T-helper 1 cell treated with Interleukin-12 subunit alpha and Interleukin-12 subunit beta and Interleukin-4 antibody, amounts not matched to agents 30 μg/mL and 1 μg/mL, for 36 hours (primary cell): ENCODE measurements at regions not wholly inside any gene's neighbourhood (a gene's known extent, or its start where the extent isn't known, plus 50 kb on each side); places are given as distances from the start of the nearest gene placed in this dataset.
A peak's percentile ranks its signal among the peaks of the same experiment; 100 is the strongest.

Source experiments
- H3K27ac Mint-ChIP-seq: one replicate; pipeline ENCODE4 v1.8.0; 2021; ENCODE audit warnings: mild to moderate bottlenecking, mixed read lengths
- H3K27me3 Mint-ChIP-seq: one replicate; pipeline ENCODE4 v1.8.0; 2021; ENCODE audit warnings: low read depth, mixed read lengths
- H3K36me3 Mint-ChIP-seq: one replicate; pipeline ENCODE4 v1.8.0; 2021; ENCODE audit warnings: low read depth, mixed read lengths
- H3K4me1 Mint-ChIP-seq: one replicate; pipeline ENCODE4 v1.8.0; 2021; ENCODE audit warnings: low read depth, mixed read lengths
- H3K4me3 Mint-ChIP-seq: one replicate; pipeline ENCODE4 v1.8.0; 2021; ENCODE audit warnings: mild to moderate bottlenecking, moderate library complexity, mixed read lengths
- H3K9me3 Mint-ChIP-seq: one replicate; pipeline ENCODE4 v1.8.0; 2021; ENCODE audit warnings: mixed read lengths

DNA sequence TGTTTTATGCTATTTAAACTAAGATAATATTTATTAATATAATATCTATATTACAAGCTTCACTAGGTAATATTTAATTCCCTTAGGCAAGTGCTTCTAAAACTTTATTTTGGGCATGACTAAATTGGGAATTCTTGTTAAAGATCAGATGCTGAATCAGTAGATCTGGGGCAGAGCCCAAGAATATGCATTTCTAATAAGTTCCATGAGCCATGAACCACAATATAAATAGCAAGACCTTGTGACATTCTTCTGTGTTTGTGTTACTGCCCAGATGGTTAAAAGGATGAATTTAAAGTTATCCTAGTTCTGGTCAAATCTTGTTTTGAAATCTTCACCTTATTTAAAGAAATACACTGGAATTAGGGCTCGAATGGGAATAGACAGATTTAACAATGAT, 258.4 kb upstream of the CACNA2D1 start:
- Mint-ChIP-seq H3K27me3 (no peaks in the 10 kb centered on the region), H3K27ac (no peak overlapping the region), H3K4me3 (no peak overlapping the region), H3K4me1 (no peaks in the 10 kb centered on the region), H3K36me3 (no peaks in the 10 kb centered on the region), H3K9me3 (no peaks in the 10 kb centered on the region)

DNA sequence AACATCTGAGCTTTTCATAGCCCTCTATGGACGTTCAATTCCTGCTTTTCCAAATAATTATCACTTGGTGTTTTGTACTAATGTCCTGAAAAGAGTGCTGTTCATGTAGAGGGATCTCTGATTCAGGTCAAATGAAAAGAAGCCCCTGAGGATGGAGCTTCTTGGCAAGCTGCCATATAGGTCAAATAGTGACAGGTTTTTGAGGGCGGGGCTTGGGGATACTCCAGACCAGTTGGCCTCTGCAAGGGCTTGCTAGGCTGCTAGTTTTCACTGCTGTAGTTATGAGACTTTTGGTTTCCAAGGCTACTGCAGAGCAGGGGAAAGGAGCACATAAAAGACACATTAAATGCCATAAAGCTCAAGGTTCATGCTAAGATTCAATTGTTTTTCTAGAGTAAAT, 257.2 kb upstream of the CACNA2D1 start:
- Mint-ChIP-seq H3K4me3 (no peak overlapping the region), H3K27me3 (no peaks in the 10 kb centered on the region), H3K36me3 (no peaks in the 10 kb centered on the region), H3K27ac (no peak overlapping the region), H3K4me1 (no peaks in the 10 kb centered on the region), H3K9me3 (no peaks in the 10 kb centered on the region)

GRCh38 chr7:82699773-82700186, 256.2 kb upstream of the CACNA2D1 start:
- no peaks in the 10 kb centered on the region for H3K4me1 Mint-ChIP-seq
- no peak overlapping the region for H3K27ac Mint-ChIP-seq
- no peaks in the 10 kb centered on the region for H3K27me3 Mint-ChIP-seq
- no peaks in the 10 kb centered on the region for H3K36me3 Mint-ChIP-seq
- H3K9me3 Mint-ChIP-seq = no peaks in the 10 kb centered on the region
- no peak overlapping the region for H3K4me3 Mint-ChIP-seq

- Mint-ChIP-seq H3K4me3 (no peak overlapping the region), H3K9me3 (peaks cover 3% of the 10 kb centered on the region), H3K36me3 (no peaks in the 10 kb centered on the region), H3K4me1 (no peaks in the 10 kb centered on the region), H3K27me3 (no peaks in the 10 kb centered on the region), H3K27ac (no peak overlapping the region)
Measured at GRCh38 chr7:82697897-82698296, 254.3 kb upstream of the CACNA2D1 start.

- H3K4me1 Mint-ChIP-seq = no peaks in the 10 kb centered on the region
- no peaks in the 10 kb centered on the region for H3K27me3 Mint-ChIP-seq
- no peaks in the 10 kb centered on the region for H3K36me3 Mint-ChIP-seq
- no peak overlapping the region for H3K4me3 Mint-ChIP-seq
- H3K9me3 Mint-ChIP-seq = peaks cover 3% of the 10 kb centered on the region
- no peak overlapping the region for H3K27ac Mint-ChIP-seq
Measured at GRCh38 chr7:82696631-82697030, 253.1 kb upstream of the CACNA2D1 start.

DNA sequence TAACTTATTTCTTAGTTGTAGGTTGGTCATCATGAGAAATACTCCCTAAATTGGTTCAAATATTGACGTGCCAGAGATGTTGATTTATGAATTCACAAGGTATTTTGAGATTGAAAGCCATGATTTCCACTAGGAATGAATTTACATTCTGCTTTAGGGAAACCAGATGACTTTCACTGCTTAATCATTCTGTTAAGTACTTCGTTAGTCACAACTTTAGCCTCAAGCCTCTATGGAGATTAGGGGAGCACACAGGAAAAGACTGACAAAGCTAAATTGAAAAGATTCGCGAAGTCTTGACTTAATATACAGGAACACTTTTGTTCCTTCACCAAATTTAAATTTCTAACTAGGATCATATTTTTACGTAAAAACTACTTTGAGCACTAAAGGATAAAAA, 250.4 kb upstream of the CACNA2D1 start:
- no peak overlapping the region for H3K4me3 Mint-ChIP-seq
- H3K27me3 Mint-ChIP-seq = no peaks in the 10 kb centered on the region
- H3K27ac Mint-ChIP-seq = no peak overlapping the region
- H3K36me3 Mint-ChIP-seq = no peaks in the 10 kb centered on the region
- peaks cover 3% of the 10 kb centered on the region for H3K9me3 Mint-ChIP-seq
- no peaks in the 10 kb centered on the region for H3K4me1 Mint-ChIP-seq

GRCh38 chr7:82690929-82691328, 247.4 kb upstream of the CACNA2D1 start:
- no peak overlapping the region for H3K4me3 Mint-ChIP-seq
- no peaks in the 10 kb centered on the region for H3K4me1 Mint-ChIP-seq
- no peaks in the 10 kb centered on the region for H3K27me3 Mint-ChIP-seq
- peaks cover 3% of the 10 kb centered on the region for H3K9me3 Mint-ChIP-seq
- H3K36me3 Mint-ChIP-seq = no peaks in the 10 kb centered on the region
- H3K27ac Mint-ChIP-seq = no peak overlapping the region

DNA sequence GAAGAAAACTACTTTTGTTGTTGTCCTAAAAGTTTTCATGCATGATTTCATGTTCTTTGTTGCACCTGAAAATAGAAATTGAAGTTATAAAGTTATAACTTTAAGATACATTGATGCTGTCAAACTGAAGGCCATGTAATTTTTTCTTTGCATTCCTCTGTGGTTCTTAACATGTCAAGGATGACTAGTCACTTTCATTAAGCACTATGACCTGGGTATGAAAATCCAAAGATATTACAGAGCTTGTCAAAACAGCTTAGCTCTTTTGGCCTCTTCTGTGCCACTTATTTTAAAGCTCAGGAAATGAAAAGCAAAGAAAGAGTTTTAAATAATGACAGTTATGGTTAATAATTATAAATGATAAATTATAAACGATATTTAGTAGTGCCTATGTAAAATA, 241.6 kb upstream of the CACNA2D1 start:
- H3K9me3 Mint-ChIP-seq = no peaks in the 10 kb centered on the region
- H3K27me3 Mint-ChIP-seq = peaks cover 3% of the 10 kb centered on the region
- H3K4me3 Mint-ChIP-seq = no peak overlapping the region
- H3K4me1 Mint-ChIP-seq = no peaks in the 10 kb centered on the region
- H3K27ac Mint-ChIP-seq = no peak overlapping the region
- H3K36me3 Mint-ChIP-seq = no peaks in the 10 kb centered on the region

DNA sequence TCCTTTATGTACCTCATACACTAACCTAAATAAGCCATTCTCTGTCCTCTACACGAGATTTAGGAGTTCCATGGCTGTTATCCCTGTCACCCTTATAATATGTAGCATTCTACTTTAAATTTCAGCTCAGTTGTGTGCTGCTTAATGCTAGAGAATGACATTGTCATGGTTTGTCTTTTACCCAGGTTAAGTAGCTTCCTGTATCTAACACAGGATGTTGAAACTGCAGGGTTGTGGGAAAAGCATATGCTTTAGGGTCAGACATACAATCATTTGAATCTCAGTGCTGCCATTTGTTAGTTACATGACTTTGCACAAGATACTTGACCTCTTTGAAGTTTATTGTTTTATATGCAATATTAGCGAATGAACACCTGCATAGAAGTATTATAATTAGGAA, 235.1 kb upstream of the CACNA2D1 start:
- peaks cover 20% of the 10 kb centered on the region for H3K4me1 Mint-ChIP-seq
- H3K27ac Mint-ChIP-seq = peak overlapping the region; percentile 94
- peaks cover 2% of the 10 kb centered on the region for H3K36me3 Mint-ChIP-seq
- peaks cover 6% of the 10 kb centered on the region for H3K9me3 Mint-ChIP-seq
- H3K4me3 Mint-ChIP-seq = peak overlapping the region; percentile 47
- no peaks in the 10 kb centered on the region for H3K27me3 Mint-ChIP-seq

GRCh38 chr7:82678259-82678658, 234.7 kb upstream of the CACNA2D1 start:
- Mint-ChIP-seq H3K27ac (peak overlapping the region; percentile 94), H3K4me3 (no peak overlapping the region)

DNA sequence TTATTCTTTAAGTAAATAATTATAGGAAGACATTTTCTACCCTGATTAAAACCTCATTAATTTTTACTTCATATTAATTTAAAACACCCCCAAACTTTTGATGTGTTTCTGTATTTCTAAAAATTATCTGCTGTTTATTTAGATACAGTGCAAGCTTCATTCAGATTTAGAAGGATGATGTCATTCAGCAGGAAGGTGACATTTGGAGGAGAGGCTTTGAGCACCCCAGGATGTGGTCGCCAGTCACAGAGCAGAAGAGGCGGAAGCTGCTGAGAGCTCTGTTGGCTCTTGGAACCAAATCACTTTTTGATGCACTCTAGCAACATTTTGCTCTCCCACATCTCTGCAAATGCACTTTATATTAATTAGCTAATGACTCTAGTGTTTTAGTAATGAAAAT, 233.9 kb upstream of the CACNA2D1 start:
- Mint-ChIP-seq H3K27me3 (no peaks in the 10 kb centered on the region), H3K4me1 (peaks cover 20% of the 10 kb centered on the region), H3K36me3 (peaks cover 2% of the 10 kb centered on the region), H3K27ac (peak overlapping the region; percentile 81), H3K4me3 (peak overlapping the region; percentile 28), H3K9me3 (peaks cover 6% of the 10 kb centered on the region)

More at GRCh38 chr7:82678259-82678658, 234.7 kb upstream of the CACNA2D1 start:
- Mint-ChIP-seq H3K27me3 (no peaks in the 10 kb centered on the region), H3K36me3 (peaks cover 2% of the 10 kb centered on the region), H3K9me3 (peaks cover 6% of the 10 kb centered on the region), H3K4me1 (peaks cover 20% of the 10 kb centered on the region)

DNA sequence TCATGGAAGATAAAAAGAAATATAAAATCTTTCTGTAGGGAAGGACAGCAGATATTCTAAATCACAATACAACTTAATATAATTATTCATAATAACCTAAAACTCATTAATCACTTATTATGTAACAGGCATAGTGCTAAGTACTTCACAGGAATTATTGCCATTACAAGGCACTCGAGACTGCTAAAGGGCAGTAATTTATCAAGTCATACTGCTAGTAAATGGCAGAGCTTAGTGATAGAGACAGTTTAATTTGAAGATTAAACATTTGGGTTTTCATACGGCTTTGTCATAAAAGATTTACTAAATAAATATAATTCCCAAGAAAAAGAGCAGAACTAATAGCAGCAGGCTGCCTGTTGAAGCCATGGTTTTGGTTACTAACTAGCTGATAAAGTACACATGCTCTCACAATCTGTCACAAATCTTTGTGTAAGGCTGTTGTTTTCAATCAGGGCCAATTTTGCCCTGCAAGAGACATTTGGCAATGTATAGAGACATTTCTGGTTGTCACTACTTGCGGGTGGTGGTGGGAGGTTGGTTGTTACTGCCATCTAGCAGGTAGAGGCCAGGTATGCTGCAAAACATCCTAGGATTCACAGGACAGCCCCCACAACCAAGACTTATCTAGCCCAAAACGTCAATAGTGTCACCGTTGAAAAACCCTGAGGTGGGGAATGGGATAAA, 233.3 kb upstream of the CACNA2D1 start:
- Mint-ChIP-seq H3K27me3 (no peaks in the 10 kb centered on the region), H3K4me3 (no peak overlapping the region), H3K36me3 (peaks cover 2% of the 10 kb centered on the region), H3K27ac (peak overlapping the region; percentile 49), H3K4me1 (peaks cover 20% of the 10 kb centered on the region), H3K9me3 (peaks cover 6% of the 10 kb centered on the region)

- Mint-ChIP-seq H3K27ac (no peak overlapping the region), H3K27me3 (no peaks in the 10 kb centered on the region), H3K9me3 (peaks cover 6% of the 10 kb centered on the region), H3K36me3 (peaks cover 2% of the 10 kb centered on the region), H3K4me3 (no peak overlapping the region), H3K4me1 (peaks cover 20% of the 10 kb centered on the region)
Measured at GRCh38 chr7:82675396-82675795, 231.8 kb upstream of the CACNA2D1 start.

GRCh38 chr7:82674268-82674667, 230.7 kb upstream of the CACNA2D1 start:
- Mint-ChIP-seq H3K27me3 (no peaks in the 10 kb centered on the region), H3K4me3 (no peak overlapping the region), H3K27ac (no peak overlapping the region), H3K9me3 (peaks cover 6% of the 10 kb centered on the region), H3K36me3 (no peaks in the 10 kb centered on the region), H3K4me1 (peaks cover 17% of the 10 kb centered on the region)

GRCh38 chr7:82672078-82672477, 228.5 kb upstream of the CACNA2D1 start:
- Mint-ChIP-seq H3K27ac (no peak overlapping the region), H3K27me3 (no peaks in the 10 kb centered on the region), H3K36me3 (no peaks in the 10 kb centered on the region), H3K4me3 (no peak overlapping the region), H3K4me1 (peaks cover 4% of the 10 kb centered on the region), H3K9me3 (peaks cover 6% of the 10 kb centered on the region)

DNA sequence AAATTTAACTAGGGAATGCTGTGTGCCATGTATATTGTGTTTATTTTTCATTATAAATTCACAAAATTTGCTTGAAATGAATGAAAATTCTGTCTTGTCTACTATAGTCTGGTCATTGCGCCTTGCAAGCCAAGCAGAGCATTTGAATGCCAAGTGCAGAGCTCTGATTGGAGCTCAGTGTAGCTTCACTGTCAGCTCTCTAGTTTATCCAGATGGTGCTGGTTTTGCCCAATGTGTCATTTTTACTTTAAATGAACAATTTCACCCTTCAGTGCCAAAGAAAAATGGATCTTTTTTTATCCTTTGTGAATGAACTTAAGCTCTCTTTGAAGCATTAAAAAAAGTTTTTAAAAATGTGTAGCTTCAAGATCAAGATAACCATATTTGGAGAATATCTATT, 225.6 kb upstream of the CACNA2D1 start:
- Mint-ChIP-seq H3K36me3 (no peaks in the 10 kb centered on the region), H3K27ac (no peak overlapping the region), H3K4me1 (no peaks in the 10 kb centered on the region), H3K27me3 (no peaks in the 10 kb centered on the region), H3K4me3 (no peak overlapping the region), H3K9me3 (no peaks in the 10 kb centered on the region)
